ENCODE measurements at regions not wholly inside any gene's neighbourhood (a gene's known extent, or its start where the extent isn't known, plus 50 kb on each side); places are given as distances from the start of the nearest gene placed in this dataset.

DNA sequence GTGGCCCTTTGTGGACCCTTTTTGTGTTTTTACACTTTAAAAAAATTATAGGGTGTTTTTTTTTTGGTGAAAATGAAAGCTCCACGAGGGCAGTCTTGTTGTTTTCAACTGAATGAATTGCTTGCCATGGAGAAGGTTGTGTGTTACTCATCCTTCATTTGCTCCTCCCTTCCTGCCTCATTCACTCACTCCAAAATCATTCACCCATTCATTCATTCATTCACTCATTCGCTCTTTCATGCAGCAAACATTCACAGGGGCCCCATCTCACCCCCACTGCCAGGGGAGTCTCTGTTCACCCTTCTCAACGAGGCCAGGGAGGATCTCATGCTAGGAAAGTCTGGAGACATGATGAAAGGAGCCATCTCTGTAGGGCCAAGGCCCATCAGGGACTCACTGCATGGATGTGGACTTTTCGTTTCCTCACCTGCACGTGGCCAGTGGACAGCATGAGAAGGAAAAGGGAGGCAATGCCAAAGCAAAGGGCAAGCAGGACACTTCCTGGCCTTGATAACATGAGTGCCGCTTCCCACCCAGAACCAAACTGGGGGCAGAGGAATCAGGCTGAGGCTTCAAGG lies 62.8 kb upstream of the COL13A1 start:
- no peaks in the 10 kb centered on the region for H3K4me1 ChIP-seq
- no peak overlapping the region for H3K4me3 ChIP-seq
- no peaks in the 10 kb centered on the region for H3K36me3 ChIP-seq
- DNase-seq (peak; percentile 32), ATAC-seq (no peak)
- H3K9me3 ChIP-seq: no peaks in the 10 kb centered on the region
- TF ChIP-seq CTCF (IDR thresholded peaks at IDR 0.05): no peak
- intact Hi-C loops (cut with DNase I): no loop called here
- H3K27ac ChIP-seq: no peak overlapping the region
- H3K27me3 ChIP-seq: no peaks in the 10 kb centered on the region

DNA sequence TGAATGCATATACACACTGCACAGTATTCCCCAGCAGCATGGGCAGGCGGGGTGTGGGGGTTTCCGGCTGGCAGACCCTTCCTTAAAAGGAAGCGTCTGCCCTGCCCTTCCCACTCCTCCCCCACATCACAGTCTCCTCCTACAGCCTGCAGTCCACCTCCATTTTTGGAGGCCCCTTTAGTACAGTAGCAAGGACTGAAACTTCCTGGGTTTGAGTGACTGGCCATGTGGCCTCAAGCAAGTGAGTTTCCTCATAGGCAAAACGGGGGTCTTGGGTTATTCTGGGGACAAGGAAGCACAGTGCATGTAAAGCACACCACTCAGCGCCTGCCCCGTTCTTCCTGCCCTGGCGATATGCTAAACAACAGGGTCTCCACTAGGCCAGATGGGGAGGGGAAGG lies 62.1 kb upstream of the COL13A1 start:
- no peaks in the 10 kb centered on the region for H3K36me3 ChIP-seq
- intact Hi-C loops (cut with DNase I): no loop called here
- H3K4me3 ChIP-seq: no peak overlapping the region
- ATAC-seq (no peak), DNase-seq (peak; percentile 30)
- H3K9me3 ChIP-seq: no peaks in the 10 kb centered on the region
- no peaks in the 10 kb centered on the region for H3K4me1 ChIP-seq
- no peak for TF ChIP-seq CTCF (IDR thresholded peaks at IDR 0.05)
- H3K27ac ChIP-seq: no peak overlapping the region
- no peaks in the 10 kb centered on the region for H3K27me3 ChIP-seq

DNA sequence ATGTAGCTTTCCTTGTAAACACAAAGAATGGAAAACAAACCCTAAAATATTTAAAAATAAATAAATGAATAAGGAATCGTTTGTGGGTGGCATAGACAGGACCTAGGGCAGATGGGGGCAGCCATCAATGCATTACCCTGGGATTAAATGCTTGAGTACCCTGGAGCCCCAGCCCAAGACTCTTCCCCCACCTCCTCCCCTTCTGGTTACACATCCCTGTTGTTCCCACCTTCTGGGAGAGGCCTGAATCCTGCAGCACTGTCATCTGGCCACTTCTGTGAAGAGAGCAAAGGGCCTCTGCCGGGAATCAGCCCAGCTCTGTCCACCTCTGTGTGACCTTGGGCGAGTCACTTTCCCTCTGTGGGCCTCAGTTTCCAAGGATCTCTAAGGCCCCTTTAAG lies 61.6 kb upstream of the COL13A1 start:
- peak; percentile 3 for DNase-seq
- no peak overlapping the region for H3K27ac ChIP-seq
- no peaks in the 10 kb centered on the region for H3K4me1 ChIP-seq
- H3K4me3 ChIP-seq: no peak overlapping the region
- TF ChIP-seq CTCF (IDR thresholded peaks at IDR 0.05): no peak
- H3K36me3 ChIP-seq: no peaks in the 10 kb centered on the region
- no peak for ATAC-seq
- no peaks in the 10 kb centered on the region for H3K9me3 ChIP-seq
- intact Hi-C loops (cut with DNase I): no loop called here
- H3K27me3 ChIP-seq: no peaks in the 10 kb centered on the region

DNA sequence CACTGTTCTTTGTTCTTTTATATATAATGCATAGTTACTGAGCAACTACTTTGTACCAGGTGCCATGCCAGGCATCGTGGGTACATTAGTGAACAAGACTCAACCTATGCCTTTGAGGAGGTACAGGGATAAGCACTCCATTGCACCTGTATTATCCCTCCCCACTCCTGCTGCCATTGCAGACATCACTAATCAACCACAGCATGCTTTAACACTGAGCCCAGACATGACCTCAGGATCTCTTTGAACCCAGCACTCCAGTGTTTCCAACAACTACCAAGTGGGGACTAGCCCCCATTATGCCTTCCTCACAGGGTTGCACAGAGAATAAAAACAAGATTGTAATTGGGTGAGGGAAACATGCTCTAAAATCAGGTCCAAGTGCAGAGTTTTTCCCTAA lies 60.5 kb upstream of the COL13A1 start:
- Histone ChIP-seq H3K36me3 (no peaks in the 10 kb centered on the region), H3K4me3 (no peak overlapping the region), H3K27ac (no peak overlapping the region), H3K27me3 (no peaks in the 10 kb centered on the region), H3K9me3 (no peaks in the 10 kb centered on the region), H3K4me1 (no peaks in the 10 kb centered on the region)
- no peak for TF ChIP-seq CTCF (IDR thresholded peaks at IDR 0.05)
- ATAC-seq (no peak), DNase-seq (no peak)
- intact Hi-C loops (cut with DNase I): no loop called here

DNA sequence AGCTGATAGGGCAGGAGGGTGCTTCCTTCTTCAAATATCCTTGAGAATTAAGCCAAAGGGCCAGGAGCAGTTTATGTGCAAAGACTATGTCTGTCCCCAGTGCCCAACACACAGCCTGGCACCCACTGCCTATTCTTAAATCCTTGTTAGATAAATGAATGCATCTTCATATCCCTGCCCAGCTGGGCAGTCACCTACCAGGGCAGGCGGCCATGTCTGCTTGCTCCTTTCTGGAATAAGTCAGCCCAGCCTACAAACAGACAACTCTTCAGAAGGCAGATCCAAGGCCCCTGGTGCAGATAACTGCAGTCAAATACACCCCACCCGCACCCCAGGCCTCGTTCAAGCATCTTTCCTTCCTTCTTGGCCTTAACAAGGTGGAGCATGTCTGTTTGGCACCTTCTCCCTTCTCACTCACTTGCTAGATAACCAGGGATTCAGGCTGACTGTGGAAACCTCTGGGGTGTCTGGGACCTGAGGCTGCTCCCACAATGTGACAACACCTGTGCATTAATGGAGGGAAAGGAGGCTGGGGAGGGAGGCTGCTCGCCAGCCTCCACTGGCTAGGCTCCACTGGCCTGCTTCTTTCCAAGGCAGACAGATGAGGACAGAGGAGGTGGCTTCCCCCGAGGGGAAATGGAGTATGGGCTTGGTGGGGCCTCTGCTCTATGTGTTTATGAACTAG lies 59.9 kb upstream of the COL13A1 start:
- ATAC-seq: no peak

More for the DNA sequence above, 59.9 kb upstream of the COL13A1 start:
- H3K9me3 ChIP-seq: no peaks in the 10 kb centered on the region
- H3K36me3 ChIP-seq: no peaks in the 10 kb centered on the region
- intact Hi-C loops (cut with DNase I): no loop called here
- TF ChIP-seq CTCF (IDR thresholded peaks at IDR 0.05): no peak
- no peak overlapping the region for H3K27ac ChIP-seq
- H3K4me3 ChIP-seq: no peak overlapping the region
- DNase-seq: no peak
- H3K4me1 ChIP-seq: no peaks in the 10 kb centered on the region
- no peaks in the 10 kb centered on the region for H3K27me3 ChIP-seq
